ENCODE measurements at regions not wholly inside any gene's neighbourhood (a gene's known extent, or its start where the extent isn't known, plus 50 kb on each side); places are given as distances from the start of the nearest gene placed in this dataset.

GRCh38 chr15:95928822-95929221, 401.7 kb upstream of the NR2F2 start:
- H3K36me3 Mint-ChIP-seq (ENCODE audit: insufficient read depth, unreplicated experiment): no peaks in the 10 kb centered on the region
- no peaks in the 10 kb centered on the region for H3K4me1 Mint-ChIP-seq (ENCODE audit: insufficient read depth, unreplicated experiment)
- BruUV-seq (replicated peaks): no TSS peak
- H3K27ac Mint-ChIP-seq (ENCODE audit: low read depth, unreplicated experiment): no peak overlapping the region
- H3K9me3 Mint-ChIP-seq (ENCODE audit: unreplicated experiment): no peaks in the 10 kb centered on the region
- intact Hi-C loops (cut with micrococcal nuclease): loop anchor here (5.0 kb wide), 1 partner anchor 398 kb away; no protein-coding TSS in a partner anchor
- no peaks in the 10 kb centered on the region for H3K27me3 Mint-ChIP-seq (ENCODE audit: insufficient read depth, unreplicated experiment)
- no peak for DNase-seq (ENCODE audit: unreplicated experiment)
- TF ChIP-seq CTCF (IDR thresholded peaks at IDR 0.05; ENCODE audit: unreplicated experiment): no peak
- CTCF ChIA-PET: interaction anchor here (0.9 to 1.1 kb wide), 2 partner anchors 62 to 266 kb away, joined by 3 read pairs; no protein-coding TSS in a partner anchor
- POLR2A ChIA-PET: interaction anchor here (1.8 kb wide), 1 partner anchor 12 kb away, joined by 4 read pairs; no protein-coding TSS in a partner anchor
- H3K4me3 Mint-ChIP-seq (ENCODE audit: unreplicated experiment): no peak overlapping the region

GRCh38 chr15:95929232-95929846, 401.2 kb upstream of the NR2F2 start:
- DNase-seq (ENCODE audit: unreplicated experiment): no peak
- POLR2A ChIA-PET: interaction anchor here (1.8 kb wide), 1 partner anchor 12 kb away, joined by 4 read pairs; no protein-coding TSS in a partner anchor
- intact Hi-C loops (cut with micrococcal nuclease): loop anchor here (5.0 kb wide), 1 partner anchor 398 kb away; no protein-coding TSS in a partner anchor
- BruUV-seq (replicated peaks): no TSS peak
- TF ChIP-seq CTCF (IDR thresholded peaks at IDR 0.05; ENCODE audit: unreplicated experiment): no peak
- H3K27ac Mint-ChIP-seq (ENCODE audit: low read depth, unreplicated experiment): no peak overlapping the region
- no peaks in the 10 kb centered on the region for H3K9me3 Mint-ChIP-seq (ENCODE audit: unreplicated experiment)
- H3K4me3 Mint-ChIP-seq (ENCODE audit: unreplicated experiment): no peak overlapping the region
- H3K27me3 Mint-ChIP-seq (ENCODE audit: insufficient read depth, unreplicated experiment): no peaks in the 10 kb centered on the region
- no peaks in the 10 kb centered on the region for H3K36me3 Mint-ChIP-seq (ENCODE audit: insufficient read depth, unreplicated experiment)
- CTCF ChIA-PET: interaction anchor here (0.9 to 1.1 kb wide), 2 partner anchors 62 to 265 kb away, joined by 3 read pairs; no protein-coding TSS in a partner anchor
- H3K4me1 Mint-ChIP-seq (ENCODE audit: insufficient read depth, unreplicated experiment): no peaks in the 10 kb centered on the region

- no peak for DNase-seq (ENCODE audit: unreplicated experiment)
- Mint-ChIP-seq H3K36me3 (ENCODE audit: insufficient read depth, unreplicated experiment) (no peaks in the 10 kb centered on the region), H3K27me3 (ENCODE audit: insufficient read depth, unreplicated experiment) (no peaks in the 10 kb centered on the region), H3K27ac (ENCODE audit: low read depth, unreplicated experiment) (no peak overlapping the region), H3K4me3 (ENCODE audit: unreplicated experiment) (no peak overlapping the region), H3K4me1 (ENCODE audit: insufficient read depth, unreplicated experiment) (no peaks in the 10 kb centered on the region), H3K9me3 (ENCODE audit: unreplicated experiment) (no peaks in the 10 kb centered on the region)
- intact Hi-C loops (cut with micrococcal nuclease): no loop called here
- BruUV-seq (replicated peaks): no TSS peak
- CTCF ChIA-PET: interaction anchor here (0.5 to 0.7 kb wide), 2 partner anchors 221 to 655 kb away, joined by 3 read pairs; no protein-coding TSS in a partner anchor
- POLR2A ChIA-PET: interaction anchor here (0.7 kb wide), 1 partner anchor 12 kb away, joined by 3 read pairs; no protein-coding TSS in a partner anchor
- TF ChIP-seq CTCF (IDR thresholded peaks at IDR 0.05; ENCODE audit: unreplicated experiment): no peak
These were observed 399.7 kb upstream of the NR2F2 start for GRCh38 chr15:95930659-95931375.

- TF ChIP-seq CTCF (IDR thresholded peaks at IDR 0.05; ENCODE audit: unreplicated experiment): no peak
- CTCF ChIA-PET: interaction anchor here (0.5 kb wide), 1 partner anchor 220 kb away, joined by 3 read pairs; no protein-coding TSS in a partner anchor
- DNase-seq (ENCODE audit: unreplicated experiment): no peak
- intact Hi-C loops (cut with micrococcal nuclease): no loop called here
- Mint-ChIP-seq H3K36me3 (ENCODE audit: insufficient read depth, unreplicated experiment) (no peaks in the 10 kb centered on the region), H3K9me3 (ENCODE audit: unreplicated experiment) (no peaks in the 10 kb centered on the region), H3K27ac (ENCODE audit: low read depth, unreplicated experiment) (no peak overlapping the region), H3K4me1 (ENCODE audit: insufficient read depth, unreplicated experiment) (no peaks in the 10 kb centered on the region), H3K27me3 (ENCODE audit: insufficient read depth, unreplicated experiment) (no peaks in the 10 kb centered on the region), H3K4me3 (ENCODE audit: unreplicated experiment) (no peak overlapping the region)
- no TSS peak for BruUV-seq (replicated peaks)
- POLR2A ChIA-PET: no interaction called here
These were observed 398.9 kb upstream of the NR2F2 start for GRCh38 chr15:95931619-95932018.

Measured in MCF 10A (cell line).